ENCODE measurements at regions not wholly inside any gene's neighbourhood (a gene's known extent, or its start where the extent isn't known, plus 50 kb on each side); places are given as distances from the start of the nearest gene placed in this dataset.

DNA sequence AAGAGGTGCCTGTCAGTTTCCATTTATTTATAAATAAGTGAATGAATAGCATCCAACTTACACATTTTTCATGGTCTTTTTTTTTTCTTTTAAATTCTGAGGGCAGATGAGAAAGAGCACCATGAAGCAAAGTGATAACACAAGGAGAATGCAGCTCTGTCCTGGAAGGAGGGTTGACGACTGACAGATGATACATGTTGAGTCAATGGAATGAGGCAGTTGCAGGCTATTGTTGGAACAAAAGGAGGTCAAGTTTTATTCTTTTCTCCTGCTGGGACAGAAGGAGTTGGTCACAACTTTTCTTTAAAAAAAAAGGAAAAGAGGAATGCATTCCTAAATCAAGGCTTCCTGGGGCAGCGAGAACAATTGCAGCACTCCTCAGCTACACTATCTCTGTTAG, 119.9 kb upstream of the PLEKHG7 start:
- H3K27ac ChIP-seq (ENCODE audit: low read length): no peak overlapping the region
- DNase-seq (no peak), ATAC-seq (no peak)
- Mint-ChIP-seq H3K27me3 (ENCODE audit: low read depth in 2 of 2) (peaks cover 0 to 3% of the 10 kb centered on the region in 2 donors), H3K4me3 (no peak overlapping the region), H3K9me3 (no peaks in the 10 kb centered on the region), H3K36me3 (no peaks in the 10 kb centered on the region), H3K4me1 (peaks cover 0 to 4% of the 10 kb centered on the region in 2 donors), H3K27ac (no peak overlapping the region)
- WGBS (ENCODE audit: insufficient coverage): 95% methylated on average over 2 of the region's 2 CpGs
- H3K4me1 ChIP-seq (ENCODE audit: control insufficient read depth, insufficient read depth, low read length): no peaks in the 10 kb centered on the region
- H3K27me3 ChIP-seq (ENCODE audit: control insufficient read depth, insufficient read depth, low read length): no peaks in the 10 kb centered on the region
- intact Hi-C loops (cut with micrococcal nuclease): no loop called here
- TF ChIP-seq, protein P1, sequence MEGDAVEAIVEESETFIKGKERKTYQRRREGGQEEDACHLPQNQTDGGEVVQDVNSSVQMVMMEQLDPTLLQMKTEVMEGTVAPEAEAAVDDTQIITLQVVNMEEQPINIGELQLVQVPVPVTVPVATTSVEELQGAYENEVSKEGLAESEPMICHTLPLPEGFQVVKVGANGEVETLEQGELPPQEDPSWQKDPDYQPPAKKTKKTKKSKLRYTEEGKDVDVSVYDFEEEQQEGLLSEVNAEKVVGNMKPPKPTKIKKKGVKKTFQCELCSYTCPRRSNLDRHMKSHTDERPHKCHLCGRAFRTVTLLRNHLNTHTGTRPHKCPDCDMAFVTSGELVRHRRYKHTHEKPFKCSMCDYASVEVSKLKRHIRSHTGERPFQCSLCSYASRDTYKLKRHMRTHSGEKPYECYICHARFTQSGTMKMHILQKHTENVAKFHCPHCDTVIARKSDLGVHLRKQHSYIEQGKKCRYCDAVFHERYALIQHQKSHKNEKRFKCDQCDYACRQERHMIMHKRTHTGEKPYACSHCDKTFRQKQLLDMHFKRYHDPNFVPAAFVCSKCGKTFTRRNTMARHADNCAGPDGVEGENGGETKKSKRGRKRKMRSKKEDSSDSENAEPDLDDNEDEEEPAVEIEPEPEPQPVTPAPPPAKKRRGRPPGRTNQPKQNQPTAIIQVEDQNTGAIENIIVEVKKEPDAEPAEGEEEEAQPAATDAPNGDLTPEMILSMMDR (IDR thresholded peaks at IDR 0.05): no peak
- H3K9me3 ChIP-seq (ENCODE audit: control insufficient read depth, insufficient read depth, low read length): no peaks in the 10 kb centered on the region
- H3K36me3 ChIP-seq (ENCODE audit: control insufficient read depth, insufficient read depth, low read length): no peaks in the 10 kb centered on the region
- no peak overlapping the region for H3K4me3 ChIP-seq (ENCODE audit: low read length)

DNA sequence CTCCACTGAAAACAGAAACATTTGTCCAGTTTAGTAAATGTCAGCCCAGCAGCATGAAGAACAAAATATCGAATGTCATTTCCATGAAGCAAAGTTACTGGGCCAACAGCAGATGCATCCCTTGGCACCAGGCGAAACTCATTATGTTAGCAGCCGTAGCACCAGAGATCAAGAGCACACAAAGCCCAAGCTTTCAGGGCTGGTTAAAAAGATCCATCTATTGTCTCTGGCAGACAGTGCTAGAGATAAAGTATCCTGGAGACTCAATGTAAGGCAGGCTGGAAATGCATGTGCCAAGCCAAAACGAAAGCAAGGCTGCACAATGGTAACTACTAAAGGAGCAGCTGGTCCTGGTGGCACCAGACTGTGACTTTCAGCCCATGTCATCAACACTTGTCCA, 120.3 kb upstream of the PLEKHG7 start:
- H3K27ac Mint-ChIP-seq: no peak overlapping the region
- no peaks in the 10 kb centered on the region for H3K27me3 ChIP-seq (ENCODE audit: control insufficient read depth, insufficient read depth, low read length)
- no peaks in the 10 kb centered on the region for H3K36me3 Mint-ChIP-seq
- WGBS (ENCODE audit: insufficient coverage): 92% methylated on average over 4 of the region's 4 CpGs
- no peak overlapping the region for H3K27ac ChIP-seq (ENCODE audit: low read length)
- H3K4me1 Mint-ChIP-seq: peaks cover 0 to 4% of the 10 kb centered on the region in 2 donors
- H3K9me3 Mint-ChIP-seq: no peaks in the 10 kb centered on the region
- no peaks in the 10 kb centered on the region for H3K36me3 ChIP-seq (ENCODE audit: control insufficient read depth, insufficient read depth, low read length)
- no peak overlapping the region for H3K4me3 Mint-ChIP-seq
- no peaks in the 10 kb centered on the region for H3K9me3 ChIP-seq (ENCODE audit: control insufficient read depth, insufficient read depth, low read length)
- DNase-seq (no peak), ATAC-seq (no peak)
- H3K4me1 ChIP-seq (ENCODE audit: control insufficient read depth, insufficient read depth, low read length): no peaks in the 10 kb centered on the region
- intact Hi-C loops (cut with micrococcal nuclease): no loop called here
- no peak overlapping the region for H3K4me3 ChIP-seq (ENCODE audit: low read length)
- peaks cover 0 to 3% of the 10 kb centered on the region in 2 donors for H3K27me3 Mint-ChIP-seq (ENCODE audit: low read depth in 2 of 2)
- TF ChIP-seq, protein P1 (IDR thresholded peaks at IDR 0.05): no peak

DNA sequence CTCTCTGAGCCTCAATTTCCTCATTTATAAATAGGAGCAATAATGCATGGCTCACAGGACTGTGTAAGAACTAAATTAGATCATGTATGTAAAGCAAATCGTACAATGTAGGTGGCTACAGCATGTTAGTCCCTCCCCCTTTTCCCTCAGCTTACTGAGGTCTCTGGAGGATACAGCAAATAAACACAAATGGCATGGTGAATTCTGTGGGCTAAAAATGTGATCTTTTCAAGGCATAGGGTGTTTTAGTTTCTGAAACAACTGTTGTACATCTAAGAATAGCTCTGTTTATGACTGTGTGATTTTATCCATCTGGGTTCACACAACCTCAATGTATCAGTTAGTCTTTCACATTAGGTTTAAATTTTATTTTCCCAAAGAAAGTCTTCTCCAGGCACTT, 121.2 kb upstream of the PLEKHG7 start:
- Mint-ChIP-seq H3K9me3 (no peaks in the 10 kb centered on the region), H3K36me3 (no peaks in the 10 kb centered on the region), H3K27ac (no peak overlapping the region), H3K27me3 (ENCODE audit: low read depth in 2 of 2) (peaks cover 0 to 3% of the 10 kb centered on the region in 2 donors), H3K4me1 (peaks cover 0 to 4% of the 10 kb centered on the region in 2 donors), H3K4me3 (no peak overlapping the region)
- Histone ChIP-seq H3K9me3 (ENCODE audit: control insufficient read depth, insufficient read depth, low read length) (no peaks in the 10 kb centered on the region), H3K27ac (ENCODE audit: low read length) (no peak overlapping the region), H3K4me3 (ENCODE audit: low read length) (no peak overlapping the region), H3K4me1 (ENCODE audit: control insufficient read depth, insufficient read depth, low read length) (no peaks in the 10 kb centered on the region), H3K27me3 (ENCODE audit: control insufficient read depth, insufficient read depth, low read length) (no peaks in the 10 kb centered on the region), H3K36me3 (ENCODE audit: control insufficient read depth, insufficient read depth, low read length) (no peaks in the 10 kb centered on the region)
- no peak for ATAC-seq
- intact Hi-C loops (cut with micrococcal nuclease): no loop called here
- TF ChIP-seq, protein P1 (IDR thresholded peaks at IDR 0.05): no peak
- DNase-seq: no peak
- 100% methylated on average over 1 of the region's 1 CpG for WGBS (ENCODE audit: insufficient coverage)

DNA sequence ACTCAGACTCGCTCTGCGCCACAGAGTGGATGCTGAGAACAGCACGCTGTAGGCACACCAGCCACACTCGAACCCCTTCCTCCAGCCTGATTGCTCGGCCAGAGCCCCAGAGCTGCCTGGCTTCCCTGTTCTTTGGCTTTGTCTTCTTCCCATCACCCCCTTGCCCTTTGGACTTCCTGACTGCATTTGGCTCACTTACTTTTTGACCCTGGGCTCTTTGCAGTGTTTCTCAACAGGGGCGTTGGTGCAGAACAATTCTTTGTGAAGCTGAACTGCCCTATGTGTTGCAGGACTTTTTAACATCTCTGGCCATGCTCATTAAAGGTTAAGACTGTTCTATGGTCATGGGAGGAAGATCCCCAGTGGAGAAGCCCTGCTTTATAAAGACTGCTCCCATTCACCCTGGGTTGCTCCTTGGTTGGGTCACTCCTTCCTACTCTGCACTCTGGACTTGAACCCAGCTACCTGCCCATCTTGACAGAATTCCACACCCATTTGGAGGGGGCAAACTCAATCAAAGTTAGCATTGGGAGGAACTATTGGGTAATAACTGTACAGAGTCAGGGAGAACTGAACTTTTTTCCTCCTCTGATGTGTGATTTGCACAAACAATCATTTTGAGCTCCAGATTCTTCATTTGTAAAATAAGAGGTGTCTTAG, 127.7 kb upstream of the PLEKHG7 start:
- Histone ChIP-seq H3K9me3 (ENCODE audit: control insufficient read depth, insufficient read depth, low read length) (no peaks in the 10 kb centered on the region), H3K36me3 (ENCODE audit: control insufficient read depth, insufficient read depth, low read length) (no peaks in the 10 kb centered on the region), H3K4me1 (ENCODE audit: control insufficient read depth, insufficient read depth, low read length) (no peaks in the 10 kb centered on the region), H3K27me3 (ENCODE audit: control insufficient read depth, insufficient read depth, low read length) (no peaks in the 10 kb centered on the region), H3K4me3 (ENCODE audit: low read length) (no peak overlapping the region), H3K27ac (ENCODE audit: low read length) (no peak overlapping the region)
- TF ChIP-seq, protein P1 (IDR thresholded peaks at IDR 0.05): no peak
- Mint-ChIP-seq H3K36me3 (no peaks in the 10 kb centered on the region), H3K4me1 (no peaks in the 10 kb centered on the region), H3K9me3 (no peaks in the 10 kb centered on the region), H3K4me3 (no peak overlapping the region), H3K27me3 (ENCODE audit: low read depth in 2 of 2) (no peaks in the 10 kb centered on the region), H3K27ac (peak overlapping the region in 1 of 2 donors; percentile 53)
- ATAC-seq: no peak
- intact Hi-C loops (cut with micrococcal nuclease): loop anchor here (1.0 to 10.0 kb wide), 6 partner anchors 38 to 998 kb away; no protein-coding TSS in a partner anchor
- WGBS (ENCODE audit: insufficient coverage): 97% methylated on average over 6 of the region's 6 CpGs
- no peak for DNase-seq

Measured in natural killer cell (primary cell).